Chondrocyte (in vitro differentiated cells): ENCODE measurements at regions not wholly inside any gene's neighbourhood (a gene's known extent, or its start where the extent isn't known, plus 50 kb on each side); places are given as distances from the start of the nearest gene placed in this dataset.

Experiments
- DNase-seq: peaks from one replicate; pipeline ENCODE4 v3.0.0; 2021; ENCODE audit warnings: mixed read lengths, low spot score
- H3K27ac Mint-ChIP-seq: one replicate; pipeline ENCODE4 v1.8.0; 2021; ENCODE audit warnings: mild to moderate bottlenecking, moderate library complexity, mixed read lengths; ENCODE audit not compliant: unreplicated experiment
- H3K27me3 Mint-ChIP-seq: 2 replicates; pipeline ENCODE4 v1.8.0; 2021; ENCODE audit warnings: low read depth, mixed read lengths
- H3K36me3 Mint-ChIP-seq: 2 replicates; pipeline ENCODE4 v1.8.0; 2021; ENCODE audit warnings: low read depth, mixed read lengths
- H3K4me1 Mint-ChIP-seq: 2 replicates; pipeline ENCODE4 v1.8.0; 2021; ENCODE audit warnings: low read depth, mild to moderate bottlenecking, mixed read lengths
- H3K4me3 Mint-ChIP-seq: one replicate; pipeline ENCODE4 v1.8.0; 2021; ENCODE audit warnings: mild to moderate bottlenecking, moderate library complexity, mixed read lengths; ENCODE audit not compliant: unreplicated experiment
- H3K9me3 Mint-ChIP-seq: 2 replicates; pipeline ENCODE4 v1.8.0; 2021; ENCODE audit warnings: low read depth, mixed read lengths
- CTCF ChIP-seq: fragments of 200-600 bp; sonication (generic); IDR thresholded peaks from 2 replicates; pipeline ENCODE4 v1.5.0; 2021; ENCODE audit warnings: antibody characterized with exemption, mild to moderate bottlenecking, moderate library complexity

- Mint-ChIP-seq H3K27ac (no peak overlapping the region), H3K9me3 (peaks cover 24% of the 10 kb centered on the region), H3K27me3 (no peaks in the 10 kb centered on the region), H3K4me3 (no peak overlapping the region), H3K36me3 (peaks cover 3% of the 10 kb centered on the region), H3K4me1 (no peaks in the 10 kb centered on the region)
- DNase-seq, result no peak
- no peak for TF ChIP-seq CTCF
Measured at GRCh38 chr18:37640504-37640903, 74.9 kb upstream of the CELF4 start.

GRCh38 chr18:37639846-37640245, 74.2 kb upstream of the CELF4 start:
- Mint-ChIP-seq H3K4me1 (no peaks in the 10 kb centered on the region), H3K27me3 (no peaks in the 10 kb centered on the region), H3K9me3 (peaks cover 23% of the 10 kb centered on the region), H3K27ac (no peak overlapping the region), H3K36me3 (no peaks in the 10 kb centered on the region), H3K4me3 (no peak overlapping the region)
- no peak for TF ChIP-seq CTCF
- DNase-seq, result no peak

GRCh38 chr18:37637478-37637850, 71.9 kb upstream of the CELF4 start:
- H3K36me3 Mint-ChIP-seq, result no peaks in the 10 kb centered on the region
- no peak overlapping the region for H3K27ac Mint-ChIP-seq
- no peaks in the 10 kb centered on the region for H3K27me3 Mint-ChIP-seq
- TF ChIP-seq CTCF, result no peak
- H3K4me1 Mint-ChIP-seq, result no peaks in the 10 kb centered on the region
- DNase-seq, result no peak
- H3K4me3 Mint-ChIP-seq, result no peak overlapping the region
- H3K9me3 Mint-ChIP-seq, result peaks cover 16% of the 10 kb centered on the region

GRCh38 chr18:37636831-37637477, 71.4 kb upstream of the CELF4 start:
- no peak for TF ChIP-seq CTCF
- Mint-ChIP-seq H3K36me3 (no peaks in the 10 kb centered on the region), H3K27me3 (no peaks in the 10 kb centered on the region), H3K4me1 (no peaks in the 10 kb centered on the region), H3K27ac (no peak overlapping the region), H3K4me3 (no peak overlapping the region), H3K9me3 (peaks cover 18% of the 10 kb centered on the region)
- DNase-seq, result no peak

DNA sequence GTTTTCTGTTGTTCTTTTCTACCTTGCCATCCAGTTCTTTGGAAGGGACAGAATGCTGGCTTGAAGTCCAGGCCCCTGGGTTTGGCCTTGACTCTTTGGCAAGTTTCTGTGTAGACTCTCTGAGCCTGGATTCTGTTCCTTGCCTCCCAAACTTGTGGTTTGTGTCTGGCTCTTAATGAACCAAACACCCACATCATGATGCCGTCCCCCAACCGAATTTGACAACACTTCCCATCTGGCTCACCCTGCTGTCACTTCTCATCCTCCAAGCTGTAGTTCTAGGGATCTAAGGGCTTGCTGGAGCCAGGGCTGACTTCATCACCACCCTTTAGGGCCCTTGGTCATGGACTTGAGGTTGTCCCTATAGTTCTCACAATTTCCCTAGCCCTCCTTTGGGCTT, 68.9 kb upstream of the CELF4 start:
- H3K27me3 Mint-ChIP-seq, result no peaks in the 10 kb centered on the region
- peaks cover 13% of the 10 kb centered on the region for H3K9me3 Mint-ChIP-seq
- no peak overlapping the region for H3K27ac Mint-ChIP-seq
- no peaks in the 10 kb centered on the region for H3K4me1 Mint-ChIP-seq
- H3K36me3 Mint-ChIP-seq, result no peaks in the 10 kb centered on the region
- no peak for DNase-seq
- TF ChIP-seq CTCF, result no peak
- no peak overlapping the region for H3K4me3 Mint-ChIP-seq
